Neuronal stem cell (in vitro differentiated cells): ENCODE measurements at regions not wholly inside any gene's neighbourhood (a gene's known extent, or its start where the extent isn't known, plus 50 kb on each side); places are given as distances from the start of the nearest gene placed in this dataset.
"Not testable (repeated sequence)": the region's sequence is repeated elsewhere in the genome, so short reads cannot be mapped to it uniquely, and the experiment has no call there.

Experiments used
- DNase-seq: peaks from one replicate; pipeline ENCODE4 v3.0.0-alpha.2; 2013; ENCODE audit warnings: low spot score
- H2AFZ ChIP-seq: one replicate; pipeline ENCODE4 v1.6.1; 2013; ENCODE audit warnings: mild to moderate bottlenecking, low read length, inconsistent platforms
- H2AK5ac ChIP-seq: 2 replicates; pipeline ENCODE4 v1.6.1; 2013; ENCODE audit warnings: low read depth, mild to moderate bottlenecking, inconsistent platforms, low read length, moderate library complexity, mixed read lengths
- H2BK120ac ChIP-seq: 2 replicates; pipeline ENCODE4 v1.6.1; 2013; ENCODE audit warnings: low read depth, mild to moderate bottlenecking, inconsistent platforms, low read length, moderate library complexity, mixed read lengths
- H2BK12ac ChIP-seq: one replicate; pipeline ENCODE4 v1.6.1; 2013; ENCODE audit warnings: low read length, inconsistent platforms
- H2BK15ac ChIP-seq: 2 replicates; pipeline ENCODE4 v1.6.1; 2013; ENCODE audit warnings: mild to moderate bottlenecking, low read length, inconsistent platforms, mixed read lengths
- H2BK5ac ChIP-seq: one replicate; pipeline ENCODE4 v1.6.1; 2013; ENCODE audit warnings: inconsistent platforms, mild to moderate bottlenecking, low read length, moderate library complexity
- H3K14ac ChIP-seq: one replicate; pipeline ENCODE4 v1.6.1; 2013; ENCODE audit warnings: low read length, inconsistent platforms
- H3K18ac ChIP-seq: 2 replicates; pipeline ENCODE4 v1.6.1; 2013; ENCODE audit warnings: low read length, inconsistent platforms
- H3K23ac ChIP-seq: 2 replicates; pipeline ENCODE4 v1.6.1; 2013; ENCODE audit warnings: low read depth, mild to moderate bottlenecking, mixed read lengths, low read length, inconsistent platforms; ENCODE audit not compliant: poor library complexity
- H3K27ac ChIP-seq: replicated peaks from 3 replicates; pipeline ENCODE4 v1.5.1; 2013; ENCODE audit warnings: low read length, inconsistent platforms
- H3K27me3 ChIP-seq, 3 experiments: 2 replicates each; pipeline ENCODE4 v1.6.1; 2013; ENCODE audit warnings: low read length in 3 of 3, mild to moderate bottlenecking in 2 of 3, inconsistent platforms in 1 of 3, low read depth in 1 of 3, mixed read lengths in 1 of 3, moderate library complexity in 1 of 3; ENCODE audit not compliant: control insufficient read depth in 3 of 3, insufficient read depth in 3 of 3
- H3K36me3 ChIP-seq, 2 donors: replicated peaks in 1 of 2; 2 replicates each; pipeline ENCODE4 v1.6.1; 2013; ENCODE audit warnings: low read length in 2 of 2; ENCODE audit not compliant: control insufficient read depth in 2 of 2, insufficient read depth in 2 of 2
- H3K4ac ChIP-seq: 2 replicates; pipeline ENCODE4 v1.6.1; 2013; ENCODE audit warnings: inconsistent platforms, mild to moderate bottlenecking, low read length, moderate library complexity
- H3K4me1 ChIP-seq, 2 donors: 1 replicate in 1 of 2; 2 replicates in 1 of 2; pipeline ENCODE4 v1.6.1; 2013; ENCODE audit warnings: low read length in 2 of 2, low read depth in 1 of 2; ENCODE audit not compliant: control insufficient read depth in 2 of 2, insufficient read depth in 1 of 2
- H3K4me2 ChIP-seq: one replicate; pipeline ENCODE4 v1.6.1; 2013; ENCODE audit warnings: mild to moderate bottlenecking, low read length, inconsistent platforms; ENCODE audit not compliant: insufficient read depth, poor library complexity, severe bottlenecking
- H3K4me3 ChIP-seq, 2 donors: 2 replicates each; pipeline ENCODE4 v1.5.1; 2013; ENCODE audit warnings: low read length in 2 of 2, mild to moderate bottlenecking in 2 of 2, inconsistent platforms in 1 of 2, moderate library complexity in 1 of 2
- H3K79me1 ChIP-seq: one replicate; pipeline ENCODE4 v1.6.1; 2013; ENCODE audit warnings: low read depth, mild to moderate bottlenecking, inconsistent platforms, low read length, moderate library complexity
- H3K9ac ChIP-seq: one replicate; pipeline ENCODE4 v1.6.1; 2013; ENCODE audit warnings: mild to moderate bottlenecking, low read depth, low read length, inconsistent platforms; ENCODE audit not compliant: poor library complexity
- H3K9me3 ChIP-seq, 2 donors: replicated peaks in 1 of 2; 2 replicates each; pipeline versions ENCODE3 to v1.6.1; 2013; ENCODE audit warnings: low read length in 2 of 2, mild to moderate bottlenecking in 2 of 2, inconsistent platforms in 1 of 2, low read depth in 1 of 2, mixed read lengths in 1 of 2, moderate library complexity in 1 of 2; ENCODE audit not compliant: control insufficient read depth in 2 of 2, insufficient read depth in 1 of 2
- H4K8ac ChIP-seq: one replicate; pipeline ENCODE4 v1.6.1; 2013; ENCODE audit warnings: low read depth, mild to moderate bottlenecking, inconsistent platforms, low read length, moderate library complexity
- H4K91ac ChIP-seq: one replicate; pipeline ENCODE4 v1.6.1; 2013; ENCODE audit warnings: low read length, low read depth, mild to moderate bottlenecking, inconsistent platforms; ENCODE audit not compliant: poor library complexity
- WGBS, 2 donors: extraction: QIAGEN DNeasy Blood & Tissue Kit; methylation state at CpG; one replicate each; pipeline ENCODE4 v1.1.7; 2013; ENCODE audit warnings: missing lambda C conversion rate in 2 of 2, mixed read lengths in 1 of 2; ENCODE audit not compliant: insufficient read length in 2 of 2, insufficient replicate concordance in 1 of 2; ENCODE audit errors: extremely low coverage in 2 of 2; 5-methylcytosine and 5-hydroxymethylcytosine counted together

GRCh38 chr5:42979242-42979641 is 60.9 kb downstream of the ANXA2R start:
- not testable (repeated sequence) for H3K9ac ChIP-seq, H3K9me3 ChIP-seq, H3K27ac ChIP-seq

GRCh38 chr5:42974536-42974935 is 65.6 kb downstream of the ANXA2R start:
- Histone ChIP-seq H3K4ac (no peak overlapping the region), H4K8ac (no peak overlapping the region), H3K4me1 (no peaks in the 10 kb centered on the region), H4K91ac (no peak overlapping the region), H3K9me3 (no peaks in the 10 kb centered on the region), H3K14ac (no peak overlapping the region), H2BK120ac (no peak overlapping the region), H2AFZ (no peak overlapping the region), H3K27ac (no peak overlapping the region), H3K27me3 (no peaks in the 10 kb centered on the region), H2AK5ac (no peak overlapping the region), H2BK15ac (no peak overlapping the region), H3K18ac (no peak overlapping the region), H3K9ac (no peak overlapping the region), H3K4me3 (no peak overlapping the region), H3K4me2 (no peak overlapping the region), H3K23ac (no peak overlapping the region), H2BK12ac (no peak overlapping the region), H3K36me3 (no peaks in the 10 kb centered on the region), H2BK5ac (no peak overlapping the region), H3K79me1 (no peaks in the 10 kb centered on the region)
- WGBS, 2 donors: no CpG with 5 or more reads among the region's 2 CpGs
- DNase-seq: no peak

More at GRCh38 chr5:42979242-42979641, 60.9 kb downstream of the ANXA2R start:
- not testable (repeated sequence) for H3K14ac ChIP-seq, H3K4me3 ChIP-seq, H3K4me2 ChIP-seq, H4K8ac ChIP-seq, H4K91ac ChIP-seq, H3K4ac ChIP-seq, H3K79me1 ChIP-seq, H2BK5ac ChIP-seq, H2AFZ ChIP-seq, DNase-seq, H2BK12ac ChIP-seq, H3K27me3 ChIP-seq, H3K23ac ChIP-seq, H3K4me1 ChIP-seq, H2BK120ac ChIP-seq, H3K36me3 ChIP-seq, H2BK15ac ChIP-seq, H3K18ac ChIP-seq, H2AK5ac ChIP-seq
- no CpG with 5 or more reads among the region's 34 CpGs for WGBS, 2 donors

GRCh38 chr5:42970636-42971559 is 69.2 kb downstream of the ANXA2R start:
- Histone ChIP-seq H3K79me1 (no peaks in the 10 kb centered on the region), H2BK12ac (no peak overlapping the region), H3K27ac (no peak overlapping the region), H3K4me2 (no peak overlapping the region), H3K9me3 (no peaks in the 10 kb centered on the region), H2AK5ac (no peak overlapping the region), H2BK5ac (no peak overlapping the region), H3K9ac (no peak overlapping the region), H3K4me3 (no peak overlapping the region), H2BK120ac (no peak overlapping the region), H2BK15ac (no peak overlapping the region), H4K91ac (no peak overlapping the region), H3K23ac (peak overlapping the region; percentile 23), H3K18ac (no peak overlapping the region), H4K8ac (no peak overlapping the region), H3K4me1 (no peaks in the 10 kb centered on the region), H3K14ac (no peak overlapping the region), H3K36me3 (no peaks in the 10 kb centered on the region), H3K4ac (no peak overlapping the region), H2AFZ (no peak overlapping the region), H3K27me3 (no peaks in the 10 kb centered on the region)
- no CpG with 5 or more reads among the region's 32 CpGs for WGBS, 2 donors
- no peak for DNase-seq

GRCh38 chr5:42965934-42966333 is 74.2 kb downstream of the ANXA2R start:
- Histone ChIP-seq H4K8ac (no peak overlapping the region), H2BK12ac (no peak overlapping the region), H3K4me1 (no peaks in the 10 kb centered on the region), H3K4me2 (no peak overlapping the region), H3K27me3 (no peaks in the 10 kb centered on the region), H3K18ac (no peak overlapping the region), H2BK15ac (no peak overlapping the region), H3K23ac (no peak overlapping the region), H2BK5ac (no peak overlapping the region), H2AFZ (no peak overlapping the region), H3K9ac (no peak overlapping the region), H3K9me3 (no peaks in the 10 kb centered on the region), H3K4ac (no peak overlapping the region), H3K14ac (no peak overlapping the region), H3K4me3 (no peak overlapping the region), H3K27ac (no peak overlapping the region), H2BK120ac (no peak overlapping the region), H2AK5ac (no peak overlapping the region), H3K79me1 (no peaks in the 10 kb centered on the region), H3K36me3 (no peaks in the 10 kb centered on the region), H4K91ac (no peak overlapping the region)
- WGBS, 2 donors: no CpG with 5 or more reads among the region's 3 CpGs
- DNase-seq: no peak
